H9 (cell line): ENCODE measurements at regions not wholly inside any gene's neighbourhood (a gene's known extent, or its start where the extent isn't known, plus 50 kb on each side); places are given as distances from the start of the nearest gene placed in this dataset.

Experiments used
- DNase-seq: peaks from one replicate; pipeline ENCODE4 v3.0.0-alpha.2; 2017
- H2AFZ ChIP-seq: one replicate; pipeline ENCODE4 v1.6.1; 2013; ENCODE audit warnings: mild to moderate bottlenecking, low read length, control low read depth, moderate library complexity
- H2AK5ac ChIP-seq: 2 replicates; pipeline ENCODE4 v1.6.1; 2013; ENCODE audit warnings: low read length, control low read depth, mixed read lengths; ENCODE audit not compliant: insufficient read length
- H2BK120ac ChIP-seq: one replicate; pipeline ENCODE4 v1.6.1; 2013; ENCODE audit warnings: low read depth, mild to moderate bottlenecking, low read length, control low read depth, inconsistent platforms; ENCODE audit not compliant: poor library complexity, severe bottlenecking
- H2BK12ac ChIP-seq: 2 replicates; pipeline ENCODE4 v1.6.1; 2013; ENCODE audit warnings: low read length, control low read depth, mixed read lengths, low read depth; ENCODE audit not compliant: insufficient read length
- H2BK15ac ChIP-seq: 2 replicates; pipeline ENCODE4 v1.6.1; 2013; ENCODE audit warnings: low read depth, low read length, control low read depth
- H2BK20ac ChIP-seq: one replicate; pipeline ENCODE4 v1.6.1; 2013; ENCODE audit warnings: low read depth, mild to moderate bottlenecking, low read length, control low read depth, inconsistent platforms; ENCODE audit not compliant: poor library complexity, severe bottlenecking
- H2BK5ac ChIP-seq: 2 replicates; pipeline ENCODE4 v1.6.1; 2013; ENCODE audit warnings: low read length, control low read depth, mixed read lengths; ENCODE audit not compliant: insufficient read length
- H3K14ac ChIP-seq: 2 replicates; pipeline ENCODE4 v1.6.1; 2013; ENCODE audit warnings: low read length, control low read depth; ENCODE audit not compliant: insufficient read depth
- H3K18ac ChIP-seq: 2 replicates; pipeline ENCODE4 v1.6.1; 2013; ENCODE audit warnings: low read depth, mild to moderate bottlenecking, mixed read lengths, low read length, control low read depth; ENCODE audit not compliant: insufficient read length
- H3K23ac ChIP-seq: 2 replicates; pipeline ENCODE4 v1.6.1; 2013; ENCODE audit warnings: low read length, control low read depth, mixed read lengths, low read depth; ENCODE audit not compliant: insufficient read length
- H3K23me2 ChIP-seq: 2 replicates; pipeline ENCODE4 v1.6.1; 2013; ENCODE audit warnings: low read depth, mild to moderate bottlenecking, mixed read lengths, low read length, control low read depth; ENCODE audit not compliant: insufficient read length, poor library complexity, severe bottlenecking
- H3K27ac ChIP-seq: 2 replicates; pipeline ENCODE4 v1.5.1; 2013; ENCODE audit warnings: low read length, control low read depth, mixed read lengths, low read depth; ENCODE audit not compliant: insufficient read length
- H3K27me3 ChIP-seq: 2 replicates; pipeline ENCODE4 v1.6.1; 2013; ENCODE audit warnings: low read length, control low read depth, inconsistent platforms; ENCODE audit not compliant: insufficient read depth
- H3K4ac ChIP-seq: 2 replicates; pipeline ENCODE4 v1.6.1; 2013; ENCODE audit warnings: low read depth, mild to moderate bottlenecking, control low read depth, inconsistent platforms, low read length, moderate library complexity
- H3K4me1 ChIP-seq: 2 replicates; pipeline ENCODE4 v1.6.1; 2013; ENCODE audit warnings: low read length, control low read depth, inconsistent platforms; ENCODE audit not compliant: insufficient read depth
- H3K4me2 ChIP-seq: 2 replicates; pipeline ENCODE4 v1.6.1; 2013; ENCODE audit warnings: low read length, control low read depth, mixed read lengths; ENCODE audit not compliant: insufficient read length, insufficient read depth
- H3K56ac ChIP-seq: 2 replicates; pipeline ENCODE4 v1.6.1; 2013; ENCODE audit warnings: low read depth, mild to moderate bottlenecking, mixed read lengths, low read length, control low read depth; ENCODE audit not compliant: insufficient read length
- H3K79me1 ChIP-seq: 2 replicates; pipeline ENCODE4 v1.6.1; 2013; ENCODE audit warnings: low read depth, mild to moderate bottlenecking, moderate library complexity, low read length, control low read depth, inconsistent platforms; ENCODE audit not compliant: insufficient read depth, poor library complexity, severe bottlenecking
- H3K79me2 ChIP-seq: 2 replicates; pipeline ENCODE4 v1.6.1; 2013; ENCODE audit warnings: low read length, control low read depth, inconsistent platforms; ENCODE audit not compliant: insufficient read depth
- H3K9ac ChIP-seq: 2 replicates; pipeline ENCODE4 v1.6.1; 2013; ENCODE audit warnings: low read length, control low read depth, mixed read lengths; ENCODE audit not compliant: insufficient read length; ENCODE audit errors: extremely low read depth
- H3K9me3 ChIP-seq: one replicate; pipeline ENCODE4 v1.6.1; 2013; ENCODE audit warnings: low read depth, low read length, inconsistent platforms; ENCODE audit not compliant: control insufficient read depth
- H3T11ph ChIP-seq: one replicate; pipeline ENCODE4 v1.6.1; 2013; ENCODE audit warnings: mild to moderate bottlenecking, low read length, control low read depth, inconsistent platforms
- H4K20me1 ChIP-seq: one replicate; pipeline ENCODE4 v1.6.1; 2013; ENCODE audit not compliant: control insufficient read depth, insufficient read length, insufficient read depth
- H4K5ac ChIP-seq: 2 replicates; pipeline ENCODE4 v1.6.1; 2013; ENCODE audit warnings: low read depth, mild to moderate bottlenecking, mixed read lengths, low read length, control low read depth; ENCODE audit not compliant: insufficient read length
- H4K8ac ChIP-seq: replicated peaks from 2 replicates; pipeline ENCODE4 v1.6.1; 2013; ENCODE audit warnings: low read length, control low read depth, mixed read lengths, low read depth; ENCODE audit not compliant: insufficient read length
- H4K91ac ChIP-seq: 2 replicates; pipeline ENCODE4 v1.6.1; 2013; ENCODE audit warnings: low read depth, mild to moderate bottlenecking, moderate library complexity, mixed read lengths, low read length, control low read depth; ENCODE audit not compliant: insufficient read length
- H3K27ac Mint-ChIP-seq, 3 experiments: 2 replicates in 2 of 3; 3 replicates in 1 of 3; pipeline ENCODE4 v1.8.0; 2020 to 2021; ENCODE audit warnings: mixed read lengths in 3 of 3, mild to moderate bottlenecking in 1 of 3, moderate library complexity in 1 of 3
- H3K27me3 Mint-ChIP-seq: 2 replicates; pipeline ENCODE4 v1.8.0; 2021; ENCODE audit warnings: low read depth, mild to moderate bottlenecking, moderate library complexity, mixed read lengths
- H3K36me3 Mint-ChIP-seq, 3 experiments: 2 replicates in 2 of 3; 3 replicates in 1 of 3; pipeline ENCODE4 v1.8.0; 2020 to 2021; ENCODE audit warnings: low read depth in 3 of 3, mixed read lengths in 3 of 3; ENCODE audit not compliant: insufficient read depth in 1 of 3
- H3K4me1 Mint-ChIP-seq, 2 experiments: 2 replicates each; pipeline ENCODE4 v1.8.0; 2020; ENCODE audit warnings: mixed read lengths in 2 of 2
- H3K4me3 Mint-ChIP-seq, 2 experiments: 2 replicates in 1 of 2; 3 replicates in 1 of 2; pipeline ENCODE4 v1.8.0; 2020 to 2021; ENCODE audit warnings: mild to moderate bottlenecking in 2 of 2, mixed read lengths in 2 of 2, moderate library complexity in 1 of 2
- H3K9me3 Mint-ChIP-seq, 2 experiments: 2 replicates in 1 of 2; 3 replicates in 1 of 2; pipeline ENCODE4 v1.8.0; 2020; ENCODE audit warnings: mild to moderate bottlenecking in 2 of 2, mixed read lengths in 2 of 2, moderate library complexity in 1 of 2
- WGBS: extraction: QIAGEN DNeasy Blood & Tissue Kit; methylation state at CpG from one replicate; pipeline ENCODE4 v1.1.7; 2013; ENCODE audit warnings: missing lambda C conversion rate, low lambda C conversion rate, mixed read lengths; ENCODE audit not compliant: insufficient read length; ENCODE audit errors: extremely low coverage; 5-methylcytosine and 5-hydroxymethylcytosine counted together
- TF ChIP-seq, protein P1 (sequence below): fragments of 200-600 bp; sonication (generic); conservative IDR thresholded peaks from 3 replicates; pipeline ENCODE4 v1.8.0; 2021; ENCODE audit warnings: antibody characterized with exemption, mild to moderate bottlenecking

DNA sequence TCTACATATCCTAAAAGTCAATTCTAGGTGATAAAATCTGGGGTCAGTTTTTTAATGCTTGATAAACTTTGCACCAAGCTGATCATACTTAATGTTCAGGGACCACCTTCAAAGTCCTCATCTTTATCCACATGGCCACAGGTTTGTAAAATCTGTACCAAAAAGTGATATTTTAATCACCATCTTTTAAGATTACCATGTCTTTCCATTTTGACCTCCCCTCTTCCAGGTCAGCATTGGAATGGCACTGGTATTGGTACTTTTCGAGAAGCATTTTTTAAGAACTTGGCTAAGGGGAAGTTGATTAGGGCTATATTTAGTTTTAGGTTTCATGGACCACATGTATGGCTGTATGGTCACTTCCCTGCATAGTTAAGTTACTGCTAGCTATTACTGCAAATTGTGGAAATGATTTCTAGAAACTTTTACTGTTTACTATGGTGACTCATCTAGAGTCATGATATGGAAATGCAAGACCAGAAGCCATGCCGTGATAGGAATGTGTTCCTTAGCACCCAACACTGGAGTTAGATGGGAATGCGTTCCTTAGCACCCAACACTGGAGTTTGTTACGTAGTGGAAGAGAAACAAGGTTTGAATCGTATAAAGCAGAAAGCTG, 50.8 kb upstream of the ABLIM1 start:
- Histone ChIP-seq H3K18ac (no peak overlapping the region), H2BK5ac (no peak overlapping the region), H4K8ac (no peak overlapping the region), H3K4me2 (no peak overlapping the region), H4K91ac (no peak overlapping the region), H2AK5ac (no peak overlapping the region), H3K9me3 (no peaks in the 10 kb centered on the region), H3T11ph (no peak overlapping the region), H2AFZ (no peak overlapping the region), H3K27ac (no peak overlapping the region), H3K79me1 (no peaks in the 10 kb centered on the region), H3K27me3 (no peaks in the 10 kb centered on the region), H3K56ac (no peak overlapping the region), H4K5ac (no peak overlapping the region), H3K79me2 (no peaks in the 10 kb centered on the region), H3K23me2 (no peaks in the 10 kb centered on the region), H2BK12ac (no peak overlapping the region), H3K4ac (no peak overlapping the region), H3K23ac (no peak overlapping the region), H2BK15ac (no peak overlapping the region), H3K9ac (no peak overlapping the region), H2BK20ac (no peak overlapping the region), H3K14ac (no peak overlapping the region), H2BK120ac (no peak overlapping the region), H3K4me1 (no peaks in the 10 kb centered on the region; the same call in 1 of the 2 replicates), H4K20me1 (no peaks in the 10 kb centered on the region)
- H3K36me3 Mint-ChIP-seq: no peaks in the 10 kb centered on the region; a peak in 1 of 7 replicates
- no CpG with 5 or more reads among the region's 5 CpGs for WGBS
- no peaks in the 10 kb centered on the region for H3K9me3 Mint-ChIP-seq
- TF ChIP-seq, protein P1, sequence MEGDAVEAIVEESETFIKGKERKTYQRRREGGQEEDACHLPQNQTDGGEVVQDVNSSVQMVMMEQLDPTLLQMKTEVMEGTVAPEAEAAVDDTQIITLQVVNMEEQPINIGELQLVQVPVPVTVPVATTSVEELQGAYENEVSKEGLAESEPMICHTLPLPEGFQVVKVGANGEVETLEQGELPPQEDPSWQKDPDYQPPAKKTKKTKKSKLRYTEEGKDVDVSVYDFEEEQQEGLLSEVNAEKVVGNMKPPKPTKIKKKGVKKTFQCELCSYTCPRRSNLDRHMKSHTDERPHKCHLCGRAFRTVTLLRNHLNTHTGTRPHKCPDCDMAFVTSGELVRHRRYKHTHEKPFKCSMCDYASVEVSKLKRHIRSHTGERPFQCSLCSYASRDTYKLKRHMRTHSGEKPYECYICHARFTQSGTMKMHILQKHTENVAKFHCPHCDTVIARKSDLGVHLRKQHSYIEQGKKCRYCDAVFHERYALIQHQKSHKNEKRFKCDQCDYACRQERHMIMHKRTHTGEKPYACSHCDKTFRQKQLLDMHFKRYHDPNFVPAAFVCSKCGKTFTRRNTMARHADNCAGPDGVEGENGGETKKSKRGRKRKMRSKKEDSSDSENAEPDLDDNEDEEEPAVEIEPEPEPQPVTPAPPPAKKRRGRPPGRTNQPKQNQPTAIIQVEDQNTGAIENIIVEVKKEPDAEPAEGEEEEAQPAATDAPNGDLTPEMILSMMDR: no peak
- H3K27me3 Mint-ChIP-seq: no peaks in the 10 kb centered on the region; the same call in 1 of the 2 replicates
- H3K27ac Mint-ChIP-seq: no peak overlapping the region
- peaks cover 21 to 24% of the 10 kb centered on the region in 2 experiments for H3K4me1 Mint-ChIP-seq
- no peak overlapping the region for H3K4me3 Mint-ChIP-seq
- no peak for DNase-seq
